H1 (cell line): ENCODE measurements at regions not wholly inside any gene's neighbourhood (a gene's known extent, or its start where the extent isn't known, plus 50 kb on each side); places are given as distances from the start of the nearest gene placed in this dataset.

Source experiments
- CTCF ChIA-PET: fragments of 300-600 bp; sonication (Branson Sonifier 250); formaldehyde crosslinking; loops from one replicate; lab custom pipeline; 2021; ENCODE audit not compliant: partially characterized antibody; lab: Charles Lee
- POLR2A ChIA-PET: fragments of 300-600 bp; sonication (Branson Sonifier 250); formaldehyde crosslinking; loops from one replicate; lab custom pipeline; 2021; ENCODE audit warnings: inconsistent platforms; ENCODE audit not compliant: partially characterized antibody; lab: Charles Lee
- DNase-seq, 2 experiments: peaks; one replicate each; pipeline versions ENCODE4 v3.0.0 to v3.0.0-alpha.2; 2010 to 2022; ENCODE audit warnings: low spot score in 2 of 2, low read depth in 1 of 2, mixed read lengths in 1 of 2
- FAIRE-seq: peaks from 2 replicates; lab custom pipeline; 2011; peaks lifted over from hg19 to GRCh38; lab: Jason Lieb, UNC
- H2AFZ ChIP-seq: 2 replicates; pipeline ENCODE4 v1.8.1; 2012; ENCODE audit warnings: low read length, inconsistent platforms
- H2AK5ac ChIP-seq: 2 replicates; pipeline ENCODE4 v1.6.1; 2013; ENCODE audit warnings: low read depth, low read length
- H2BK120ac ChIP-seq: replicated peaks from 2 replicates; pipeline ENCODE3; 2013; ENCODE audit warnings: low read depth, low read length, inconsistent platforms
- H2BK12ac ChIP-seq: 2 replicates; pipeline ENCODE4 v1.6.1; 2013; ENCODE audit warnings: low read depth, low read length
- H2BK15ac ChIP-seq: 2 replicates; pipeline ENCODE4 v1.6.1; 2013; ENCODE audit warnings: low read length
- H2BK20ac ChIP-seq: 2 replicates; pipeline ENCODE4 v1.6.1; 2013; ENCODE audit warnings: low read length
- H2BK5ac ChIP-seq: 2 replicates; pipeline ENCODE4 v1.6.1; 2013; ENCODE audit warnings: low read depth, low read length
- H3K14ac ChIP-seq: 2 replicates; pipeline ENCODE4 v1.6.1; 2013; ENCODE audit warnings: inconsistent platforms; ENCODE audit not compliant: insufficient read length
- H3K18ac ChIP-seq: 2 replicates; pipeline ENCODE4 v1.6.1; 2013; ENCODE audit warnings: low read length; ENCODE audit errors: extremely low read depth
- H3K23ac ChIP-seq: 2 replicates; pipeline ENCODE4 v1.6.1; 2013; ENCODE audit warnings: inconsistent platforms; ENCODE audit not compliant: insufficient read length
- H3K23me2 ChIP-seq: 2 replicates; pipeline ENCODE4 v1.6.1; 2013; ENCODE audit warnings: low read depth, low read length
- H3K27ac ChIP-seq: 2 replicates; pipeline ENCODE4 v1.6.1; 2011; ENCODE audit warnings: low read depth, low read length, inconsistent platforms
- H3K27me3 ChIP-seq, 4 experiments: replicated peaks in 1 of 4; 1 replicate in 1 of 4; 2 replicates in 3 of 4; pipeline versions ENCODE4 v1.6.1 to v1.8.1; 2011 to 2013; ENCODE audit warnings: low read length in 3 of 4, mild to moderate bottlenecking in 3 of 4, inconsistent platforms in 2 of 4, mixed read lengths in 2 of 4, moderate library complexity in 1 of 4; ENCODE audit not compliant: control insufficient read depth in 3 of 4, insufficient read depth in 3 of 4; ENCODE audit errors: extremely low read depth in 1 of 4
- H3K36me3 ChIP-seq, 4 experiments: 2 replicates each; pipeline versions ENCODE4 v1.6.1 to v1.8.1; 2011 to 2013; ENCODE audit warnings: mild to moderate bottlenecking in 4 of 4, low read length in 3 of 4, moderate library complexity in 2 of 4, control low read depth in 1 of 4, inconsistent platforms in 1 of 4; ENCODE audit not compliant: insufficient read depth in 4 of 4, control insufficient read depth in 2 of 4
- H3K4ac ChIP-seq: replicated peaks from 2 replicates; pipeline ENCODE3; 2013; ENCODE audit warnings: low read length, low read depth, mixed read lengths, inconsistent platforms; ENCODE audit not compliant: insufficient read length
- H3K4me1 ChIP-seq, 4 experiments: replicated peaks in 1 of 4; 1 replicate in 1 of 4; 2 replicates in 3 of 4; pipeline versions ENCODE4 v1.6.1 to v1.8.1; 2011 to 2013; ENCODE audit warnings: low read length in 3 of 4, inconsistent platforms in 2 of 4, mixed read lengths in 1 of 4; ENCODE audit not compliant: insufficient read depth in 4 of 4, control insufficient read depth in 3 of 4
- H3K4me2 ChIP-seq, 2 experiments: 2 replicates each; pipeline versions ENCODE4 v1.6.1 to v1.8.1; 2011 to 2013; ENCODE audit warnings: low read depth in 2 of 2, low read length in 2 of 2, control low read depth in 1 of 2, inconsistent platforms in 1 of 2, mild to moderate bottlenecking in 1 of 2; ENCODE audit not compliant: insufficient read depth in 1 of 2
- H3K4me3 ChIP-seq, 4 experiments: fragments of 200-600, 300-600 bp in 1 of 4; sonication (generic), shearing (Covaris generic), sonication (Bioruptor Twin) in 1 of 4; 2 replicates each; pipeline versions ENCODE4 v1.5.1 to v1.8.1; 2011 to 2016; ENCODE audit warnings: low read length in 4 of 4, low read depth in 3 of 4, control low read depth in 2 of 4, inconsistent platforms in 2 of 4, mild to moderate bottlenecking in 2 of 4, mixed read lengths in 1 of 4, moderate library complexity in 1 of 4; ENCODE audit not compliant: insufficient read depth in 2 of 4; ENCODE audit errors: extremely low read depth in 1 of 4
- H3K56ac ChIP-seq: replicated peaks from 2 replicates; pipeline ENCODE3; 2013; ENCODE audit warnings: low read depth, mild to moderate bottlenecking, mixed read lengths, low read length, inconsistent platforms; ENCODE audit not compliant: insufficient read length
- H3K79me1 ChIP-seq: 2 replicates; pipeline ENCODE4 v1.6.1; 2013; ENCODE audit warnings: low read depth, low read length, control low read depth
- H3K79me2 ChIP-seq, 2 experiments: 2 replicates each; pipeline versions ENCODE4 v1.6.1 to v1.8.1; 2012 to 2013; ENCODE audit warnings: low read length in 2 of 2, mild to moderate bottlenecking in 2 of 2, inconsistent platforms in 1 of 2; ENCODE audit not compliant: insufficient read depth in 2 of 2, control insufficient read depth in 1 of 2
- H3K9ac ChIP-seq, 4 experiments: replicated peaks in 1 of 4; 1 replicate in 1 of 4; 2 replicates in 3 of 4; pipeline versions ENCODE4 v1.6.1 to v1.8.1; 2011 to 2013; ENCODE audit warnings: low read depth in 3 of 4, low read length in 3 of 4, control low read depth in 2 of 4, mild to moderate bottlenecking in 2 of 4, moderate library complexity in 2 of 4, inconsistent platforms in 1 of 4; ENCODE audit errors: extremely low read depth in 1 of 4
- H3K9me3 ChIP-seq, 2 experiments: 2 replicates each; pipeline versions ENCODE4 v1.6.1 to v1.8.1; 2012 to 2013; ENCODE audit warnings: mild to moderate bottlenecking in 2 of 2, moderate library complexity in 2 of 2, control low read depth in 1 of 2, inconsistent platforms in 1 of 2, low read depth in 1 of 2, low read length in 1 of 2, mixed read lengths in 1 of 2; ENCODE audit not compliant: insufficient read depth in 2 of 2
- H4K20me1 ChIP-seq, 2 experiments: replicated peaks in 1 of 2; 2 replicates each; pipeline versions ENCODE3 to v1.8.1; 2011 to 2013; ENCODE audit warnings: inconsistent platforms in 2 of 2, low read length in 2 of 2, mild to moderate bottlenecking in 1 of 2; ENCODE audit not compliant: insufficient read depth in 2 of 2, control insufficient read depth in 1 of 2
- H4K5ac ChIP-seq: 2 replicates; pipeline ENCODE4 v1.6.1; 2013; ENCODE audit warnings: low read length, low read depth, mixed read lengths, inconsistent platforms; ENCODE audit not compliant: insufficient read length
- H4K8ac ChIP-seq: 2 replicates; pipeline ENCODE4 v1.8.0; 2013; ENCODE audit warnings: mild to moderate bottlenecking, moderate library complexity, low read length, inconsistent platforms; ENCODE audit not compliant: insufficient read depth; ENCODE audit errors: extremely low read depth
- H4K91ac ChIP-seq: replicated peaks from 2 replicates; pipeline ENCODE3; 2013; ENCODE audit warnings: low read length, mixed read lengths, inconsistent platforms; ENCODE audit not compliant: insufficient read length
- CBX5 ChIP-seq: fragments of 300-800, 300-1000 bp; sonication (generic); IDR thresholded peaks from 2 replicates; pipeline ENCODE4 v1.7.1; 2016; ENCODE audit warnings: antibody characterized with exemption, low read length, low read depth
- EGR1 ChIP-seq: IDR thresholded peaks from 2 replicates; pipeline ENCODE4 v1.6.1; 2011; ENCODE audit warnings: low read depth, low read length, borderline replicate concordance
- GABPA ChIP-seq: IDR thresholded peaks from 2 replicates; pipeline ENCODE4 v1.6.1; 2011; ENCODE audit warnings: mild to moderate bottlenecking, low read length, moderate library complexity, borderline replicate concordance; ENCODE audit not compliant: insufficient read depth
- RBBP5 ChIP-seq: IDR thresholded peaks from 2 replicates; pipeline ENCODE4 v1.7.1; 2012; ENCODE audit warnings: low read depth, mild to moderate bottlenecking, inconsistent platforms, low read length, moderate library complexity, borderline replicate concordance
- SUZ12 ChIP-seq: fragments of 200-600 bp; sonication (generic); IDR thresholded peaks from 2 replicates; pipeline ENCODE4 v1.6.1; 2012; ENCODE audit warnings: mild to moderate bottlenecking, inconsistent platforms, low read length, moderate library complexity, mixed read lengths
- WGBS, 2 experiments: shearing (Covaris generic) in 1 of 2; methylation state at CpG; one replicate each; pipeline versions ENCODE4 v1.1.6 to v1.1.7; 2013 to 2015; ENCODE audit warnings: low lambda C conversion rate in 2 of 2, mixed read lengths in 2 of 2, inconsistent platforms in 1 of 2, low coverage in 1 of 2, missing lambda C conversion rate in 1 of 2; ENCODE audit not compliant: insufficient replicate concordance in 2 of 2, insufficient coverage in 1 of 2, insufficient read length in 1 of 2; ENCODE audit errors: extremely low coverage in 1 of 2, missing lambda C conversion rate in 1 of 2; 5-methylcytosine and 5-hydroxymethylcytosine counted together

- CTCF ChIA-PET: interaction anchor here (0.7 to 1.3 kb wide), 3 partner anchors 9 to 260 kb away, joined by 3 to 4 read pairs (median 3); no protein-coding TSS in a partner anchor
Measured at GRCh38 chr1:90314533-90314932, 319.6 kb downstream of the ZNF326 start.

More at GRCh38 chr1:90314533-90314932, 319.6 kb downstream of the ZNF326 start:
- no peak overlapping the region for H4K91ac ChIP-seq
- FAIRE-seq (no peak), DNase-seq (no peak)
- no peak overlapping the region for H3K56ac ChIP-seq
- H3K18ac ChIP-seq: no peak overlapping the region
- H3K27me3 ChIP-seq: no peaks in the 10 kb centered on the region
- no peak overlapping the region for H3K4me3 ChIP-seq
- H3K4me2 ChIP-seq: no peak overlapping the region
- H3K4me1 ChIP-seq: no peaks in the 10 kb centered on the region
- no peak overlapping the region for H3K14ac ChIP-seq
- WGBS, 2 experiments: 87% methylated on average over 7 of the region's 7 CpGs; no CpG with 5 or more reads in 1 of the 2 experiments
- H3K27ac ChIP-seq: no peak overlapping the region
- H4K20me1 ChIP-seq: no peaks in the 10 kb centered on the region
- H3K4ac ChIP-seq: no peak overlapping the region
- H2BK15ac ChIP-seq: no peak overlapping the region
- no peak overlapping the region for H4K8ac ChIP-seq
- H3K23me2 ChIP-seq: no peaks in the 10 kb centered on the region
- no peak overlapping the region for H2BK20ac ChIP-seq
- H3K9ac ChIP-seq: no peak overlapping the region
- no peak overlapping the region for H4K5ac ChIP-seq
- H3K79me2 ChIP-seq: no peaks in the 10 kb centered on the region
- H2BK120ac ChIP-seq: no peak overlapping the region
- H3K36me3 ChIP-seq: no peaks in the 10 kb centered on the region
- H3K9me3 ChIP-seq: no peaks in the 10 kb centered on the region
- H3K79me1 ChIP-seq: no peaks in the 10 kb centered on the region
- POLR2A ChIA-PET: no interaction called here
- H2BK5ac ChIP-seq: no peak overlapping the region
- no peak overlapping the region for H2AK5ac ChIP-seq
- no peak overlapping the region for H2AFZ ChIP-seq
- TF ChIP-seq CBX5: no peak
- TF ChIP-seq RBBP5: no peak
- TF ChIP-seq SUZ12: no peak
- TF ChIP-seq EGR1: no peak
- no peak for TF ChIP-seq GABPA
- TF ChIP-seq, all 59 proteins: peak for 0
- no peak overlapping the region for H2BK12ac ChIP-seq
- no peak overlapping the region for H3K23ac ChIP-seq
